ENCODE measurements at regions not wholly inside any gene's neighbourhood (a gene's known extent, or its start where the extent isn't known, plus 50 kb on each side); places are given as distances from the start of the nearest gene placed in this dataset.

DNA sequence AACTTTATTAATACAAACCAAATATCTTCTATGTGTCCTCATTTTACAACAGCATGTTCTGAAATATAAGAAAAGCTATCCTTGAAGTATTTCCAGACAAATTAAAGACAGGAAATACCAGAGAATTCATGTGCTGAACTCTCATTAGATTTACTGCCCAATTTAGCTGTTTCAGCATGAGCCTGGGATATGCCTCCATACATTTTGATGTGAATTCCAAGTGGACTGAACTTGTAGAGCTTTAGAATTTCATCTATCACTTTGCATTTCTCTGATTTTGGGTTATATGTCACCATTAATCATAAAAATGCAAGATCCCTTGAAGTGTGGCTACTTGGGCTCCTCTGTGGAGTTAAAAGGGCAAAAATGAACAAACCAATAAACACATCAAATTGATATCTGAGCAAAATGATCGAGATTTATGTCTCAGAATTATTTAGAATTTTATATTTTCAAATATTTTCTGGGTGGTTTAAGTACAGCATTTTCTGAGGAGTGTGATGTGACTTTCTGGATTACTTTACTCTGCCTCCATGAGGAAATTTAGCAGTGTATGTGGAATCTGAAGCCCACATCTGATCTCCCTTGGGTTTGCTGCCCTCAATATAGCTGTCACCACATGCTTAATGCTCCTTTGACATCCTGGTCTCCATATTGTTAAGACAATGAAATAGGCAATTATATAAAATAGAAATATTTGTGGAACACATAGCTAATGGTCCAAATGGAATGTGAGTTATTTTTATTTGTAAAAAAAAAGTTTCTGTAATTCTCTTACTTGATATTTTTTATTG lies 206.6 kb upstream of the RBMS1 start:
- TF ChIP-seq, protein P1, sequence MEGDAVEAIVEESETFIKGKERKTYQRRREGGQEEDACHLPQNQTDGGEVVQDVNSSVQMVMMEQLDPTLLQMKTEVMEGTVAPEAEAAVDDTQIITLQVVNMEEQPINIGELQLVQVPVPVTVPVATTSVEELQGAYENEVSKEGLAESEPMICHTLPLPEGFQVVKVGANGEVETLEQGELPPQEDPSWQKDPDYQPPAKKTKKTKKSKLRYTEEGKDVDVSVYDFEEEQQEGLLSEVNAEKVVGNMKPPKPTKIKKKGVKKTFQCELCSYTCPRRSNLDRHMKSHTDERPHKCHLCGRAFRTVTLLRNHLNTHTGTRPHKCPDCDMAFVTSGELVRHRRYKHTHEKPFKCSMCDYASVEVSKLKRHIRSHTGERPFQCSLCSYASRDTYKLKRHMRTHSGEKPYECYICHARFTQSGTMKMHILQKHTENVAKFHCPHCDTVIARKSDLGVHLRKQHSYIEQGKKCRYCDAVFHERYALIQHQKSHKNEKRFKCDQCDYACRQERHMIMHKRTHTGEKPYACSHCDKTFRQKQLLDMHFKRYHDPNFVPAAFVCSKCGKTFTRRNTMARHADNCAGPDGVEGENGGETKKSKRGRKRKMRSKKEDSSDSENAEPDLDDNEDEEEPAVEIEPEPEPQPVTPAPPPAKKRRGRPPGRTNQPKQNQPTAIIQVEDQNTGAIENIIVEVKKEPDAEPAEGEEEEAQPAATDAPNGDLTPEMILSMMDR (IDR thresholded peaks at IDR 0.05) = no peak
- TF ChIP-seq POLR2AphosphoS5 (IDR thresholded peaks at IDR 0.05; ENCODE audit: low read depth, low read length) = no peak
- TF ChIP-seq TCF7L2 (IDR thresholded peaks at IDR 0.05; ENCODE audit: low read depth, low read length) = no peak
- TF ChIP-seq, protein P2, sequence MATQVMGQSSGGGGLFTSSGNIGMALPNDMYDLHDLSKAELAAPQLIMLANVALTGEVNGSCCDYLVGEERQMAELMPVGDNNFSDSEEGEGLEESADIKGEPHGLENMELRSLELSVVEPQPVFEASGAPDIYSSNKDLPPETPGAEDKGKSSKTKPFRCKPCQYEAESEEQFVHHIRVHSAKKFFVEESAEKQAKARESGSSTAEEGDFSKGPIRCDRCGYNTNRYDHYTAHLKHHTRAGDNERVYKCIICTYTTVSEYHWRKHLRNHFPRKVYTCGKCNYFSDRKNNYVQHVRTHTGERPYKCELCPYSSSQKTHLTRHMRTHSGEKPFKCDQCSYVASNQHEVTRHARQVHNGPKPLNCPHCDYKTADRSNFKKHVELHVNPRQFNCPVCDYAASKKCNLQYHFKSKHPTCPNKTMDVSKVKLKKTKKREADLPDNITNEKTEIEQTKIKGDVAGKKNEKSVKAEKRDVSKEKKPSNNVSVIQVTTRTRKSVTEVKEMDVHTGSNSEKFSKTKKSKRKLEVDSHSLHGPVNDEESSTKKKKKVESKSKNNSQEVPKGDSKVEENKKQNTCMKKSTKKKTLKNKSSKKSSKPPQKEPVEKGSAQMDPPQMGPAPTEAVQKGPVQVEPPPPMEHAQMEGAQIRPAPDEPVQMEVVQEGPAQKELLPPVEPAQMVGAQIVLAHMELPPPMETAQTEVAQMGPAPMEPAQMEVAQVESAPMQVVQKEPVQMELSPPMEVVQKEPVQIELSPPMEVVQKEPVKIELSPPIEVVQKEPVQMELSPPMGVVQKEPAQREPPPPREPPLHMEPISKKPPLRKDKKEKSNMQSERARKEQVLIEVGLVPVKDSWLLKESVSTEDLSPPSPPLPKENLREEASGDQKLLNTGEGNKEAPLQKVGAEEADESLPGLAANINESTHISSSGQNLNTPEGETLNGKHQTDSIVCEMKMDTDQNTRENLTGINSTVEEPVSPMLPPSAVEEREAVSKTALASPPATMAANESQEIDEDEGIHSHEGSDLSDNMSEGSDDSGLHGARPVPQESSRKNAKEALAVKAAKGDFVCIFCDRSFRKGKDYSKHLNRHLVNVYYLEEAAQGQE (IDR thresholded peaks at IDR 0.05; ENCODE audit: insufficient read depth in 1 of 2, low read depth in 2 of 2, low read length in 1 of 2) = no peak
- no peak for TF ChIP-seq SIN3A (IDR thresholded peaks at IDR 0.05; ENCODE audit: borderline replicate concordance, insufficient read depth, low read depth, low read length)

Measured in Panc1 (cell line).